ENCODE measurements at regions not wholly inside any gene's neighbourhood (a gene's known extent, or its start where the extent isn't known, plus 50 kb on each side); places are given as distances from the start of the nearest gene placed in this dataset.

GRCh38 chr13:40274103-40274502 lies 392.3 kb downstream of the FOXO1 start:
- H3K4me3 ChIP-seq (ENCODE audit: insufficient read length, low read depth): no peak overlapping the region
- no peaks in the 10 kb centered on the region for H3K27me3 ChIP-seq (ENCODE audit: insufficient read depth, insufficient read length)
- H3K9me3 ChIP-seq (ENCODE audit: insufficient read depth, low read length): no peaks in the 10 kb centered on the region
- TF ChIP-seq SUZ12 (IDR thresholded peaks at IDR 0.05; ENCODE audit: extremely low read depth, insufficient read depth, insufficient read length) (no peak), ZNF274 (IDR thresholded peaks at IDR 0.05; ENCODE audit: low read depth, low read length) (no peak), YY1 (IDR thresholded peaks at IDR 0.05; ENCODE audit: insufficient read depth, insufficient read length) (no peak)
- H3K36me3 ChIP-seq (ENCODE audit: insufficient read depth, insufficient read length, low read length): no peaks in the 10 kb centered on the region
- H3K4me1 ChIP-seq (ENCODE audit: insufficient read depth, insufficient read length): no peaks in the 10 kb centered on the region
- H3K9ac ChIP-seq (ENCODE audit: insufficient read length, low read depth): no peak overlapping the region
- no peak for DNase-seq (ENCODE audit: low read depth, low spot score)

DNA sequence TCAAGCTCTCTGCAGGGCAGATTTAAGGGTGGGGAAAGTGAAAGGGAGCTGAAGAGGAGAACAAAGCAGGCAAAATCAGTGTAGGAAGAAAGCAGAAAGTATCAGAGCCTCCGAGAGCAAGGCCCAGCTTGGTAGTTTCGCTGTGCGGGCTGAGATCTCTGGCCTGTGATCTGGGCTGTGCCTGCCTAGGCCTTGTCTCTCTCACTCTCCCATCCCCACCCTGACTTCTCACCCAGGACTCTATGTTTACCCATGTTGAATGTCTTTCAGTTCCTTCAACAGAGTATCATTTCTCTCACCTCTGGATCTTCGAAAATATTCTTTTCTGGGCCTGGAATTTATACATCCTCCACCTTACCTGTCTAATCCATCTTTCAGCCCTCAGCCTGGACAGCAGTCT lies 391.3 kb downstream of the FOXO1 start:
- no peak for DNase-seq (ENCODE audit: low read depth, low spot score)
- Histone ChIP-seq H3K9me3 (ENCODE audit: insufficient read depth, low read length) (no peaks in the 10 kb centered on the region), H3K4me1 (ENCODE audit: insufficient read depth, insufficient read length) (no peaks in the 10 kb centered on the region), H3K4me3 (ENCODE audit: insufficient read length, low read depth) (no peak overlapping the region), H3K27me3 (ENCODE audit: insufficient read depth, insufficient read length) (no peaks in the 10 kb centered on the region), H3K36me3 (ENCODE audit: insufficient read depth, insufficient read length, low read length) (no peaks in the 10 kb centered on the region), H3K9ac (ENCODE audit: insufficient read length, low read depth) (no peak overlapping the region)
- no peak for TF ChIP-seq YY1 (IDR thresholded peaks at IDR 0.05; ENCODE audit: insufficient read depth, insufficient read length)
- TF ChIP-seq SUZ12 (IDR thresholded peaks at IDR 0.05; ENCODE audit: extremely low read depth, insufficient read depth, insufficient read length): no peak
- TF ChIP-seq ZNF274 (IDR thresholded peaks at IDR 0.05; ENCODE audit: low read depth, low read length): no peak

GRCh38 chr13:40275636-40276035 lies 390.8 kb downstream of the FOXO1 start:
- Histone ChIP-seq H3K27me3 (ENCODE audit: insufficient read depth, insufficient read length) (no peaks in the 10 kb centered on the region), H3K4me3 (ENCODE audit: insufficient read length, low read depth) (no peak overlapping the region), H3K4me1 (ENCODE audit: insufficient read depth, insufficient read length) (no peaks in the 10 kb centered on the region), H3K9me3 (ENCODE audit: insufficient read depth, low read length) (no peaks in the 10 kb centered on the region), H3K36me3 (ENCODE audit: insufficient read depth, insufficient read length, low read length) (no peaks in the 10 kb centered on the region), H3K9ac (ENCODE audit: insufficient read length, low read depth) (no peak overlapping the region)
- TF ChIP-seq YY1 (IDR thresholded peaks at IDR 0.05; ENCODE audit: insufficient read depth, insufficient read length): no peak
- no peak for TF ChIP-seq SUZ12 (IDR thresholded peaks at IDR 0.05; ENCODE audit: extremely low read depth, insufficient read depth, insufficient read length)
- no peak for TF ChIP-seq ZNF274 (IDR thresholded peaks at IDR 0.05; ENCODE audit: low read depth, low read length)
- no peak for DNase-seq (ENCODE audit: low read depth, low spot score)

- no peak overlapping the region for H3K9ac ChIP-seq (ENCODE audit: insufficient read length, low read depth)
- no peaks in the 10 kb centered on the region for H3K9me3 ChIP-seq (ENCODE audit: insufficient read depth, low read length)
- no peaks in the 10 kb centered on the region for H3K36me3 ChIP-seq (ENCODE audit: insufficient read depth, insufficient read length, low read length)
- no peaks in the 10 kb centered on the region for H3K27me3 ChIP-seq (ENCODE audit: insufficient read depth, insufficient read length)
- H3K4me1 ChIP-seq (ENCODE audit: insufficient read depth, insufficient read length): no peaks in the 10 kb centered on the region
- no peak for TF ChIP-seq YY1 (IDR thresholded peaks at IDR 0.05; ENCODE audit: insufficient read depth, insufficient read length)
- TF ChIP-seq ZNF274 (IDR thresholded peaks at IDR 0.05; ENCODE audit: low read depth, low read length): no peak
- TF ChIP-seq SUZ12 (IDR thresholded peaks at IDR 0.05; ENCODE audit: extremely low read depth, insufficient read depth, insufficient read length): no peak
- no peak for DNase-seq (ENCODE audit: low read depth, low spot score)
- H3K4me3 ChIP-seq (ENCODE audit: insufficient read length, low read depth): no peak overlapping the region
Observed at GRCh38 chr13:40283666-40284065, 382.8 kb downstream of the FOXO1 start.

DNA sequence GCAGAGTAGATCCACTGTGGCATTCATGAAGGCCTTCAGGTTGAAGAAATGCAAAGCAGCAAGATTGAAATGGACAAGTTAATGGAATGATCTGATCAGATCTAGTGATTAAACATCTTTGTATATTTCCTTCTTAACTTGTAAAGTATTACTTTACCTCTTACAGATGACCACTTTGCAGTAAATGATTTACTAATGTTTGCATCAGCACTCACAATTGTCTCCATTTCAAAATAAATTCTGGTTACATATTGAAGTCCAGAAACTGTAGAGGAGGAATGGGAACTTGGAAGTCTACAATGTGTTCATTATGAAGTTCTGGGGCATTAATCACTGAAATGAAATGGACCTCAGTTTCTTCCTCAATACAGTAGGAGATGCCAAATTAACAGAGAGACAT lies 380.8 kb downstream of the FOXO1 start:
- TF ChIP-seq ZNF274 (IDR thresholded peaks at IDR 0.05; ENCODE audit: low read depth, low read length) (no peak), SUZ12 (IDR thresholded peaks at IDR 0.05; ENCODE audit: extremely low read depth, insufficient read depth, insufficient read length) (no peak), YY1 (IDR thresholded peaks at IDR 0.05; ENCODE audit: insufficient read depth, insufficient read length) (no peak)
- Histone ChIP-seq H3K36me3 (ENCODE audit: insufficient read depth, insufficient read length, low read length) (no peaks in the 10 kb centered on the region), H3K4me1 (ENCODE audit: insufficient read depth, insufficient read length) (no peaks in the 10 kb centered on the region)

GRCh38 chr13:40287428-40287827 lies 379.0 kb downstream of the FOXO1 start:
- H3K4me1 ChIP-seq (ENCODE audit: insufficient read depth, insufficient read length): no peaks in the 10 kb centered on the region
- no peaks in the 10 kb centered on the region for H3K27me3 ChIP-seq (ENCODE audit: insufficient read depth, insufficient read length)
- no peak overlapping the region for H3K4me3 ChIP-seq (ENCODE audit: insufficient read length, low read depth)
- H3K36me3 ChIP-seq (ENCODE audit: insufficient read depth, insufficient read length, low read length): no peaks in the 10 kb centered on the region
- H3K9me3 ChIP-seq (ENCODE audit: insufficient read depth, low read length): no peaks in the 10 kb centered on the region
- TF ChIP-seq SUZ12 (IDR thresholded peaks at IDR 0.05; ENCODE audit: extremely low read depth, insufficient read depth, insufficient read length) (no peak), YY1 (IDR thresholded peaks at IDR 0.05; ENCODE audit: insufficient read depth, insufficient read length) (no peak), ZNF274 (IDR thresholded peaks at IDR 0.05; ENCODE audit: low read depth, low read length) (no peak)
- H3K9ac ChIP-seq (ENCODE audit: insufficient read length, low read depth): no peak overlapping the region
- no peak for DNase-seq (ENCODE audit: low read depth, low spot score)

More for the DNA sequence above, 380.8 kb downstream of the FOXO1 start:
- DNase-seq (ENCODE audit: low read depth, low spot score): no peak
- no peak overlapping the region for H3K9ac ChIP-seq (ENCODE audit: insufficient read length, low read depth)
- no peak overlapping the region for H3K4me3 ChIP-seq (ENCODE audit: insufficient read length, low read depth)
- H3K27me3 ChIP-seq (ENCODE audit: insufficient read depth, insufficient read length): no peaks in the 10 kb centered on the region
- H3K9me3 ChIP-seq (ENCODE audit: insufficient read depth, low read length): no peaks in the 10 kb centered on the region

GRCh38 chr13:40288259-40288658 lies 378.2 kb downstream of the FOXO1 start:
- no peaks in the 10 kb centered on the region for H3K27me3 ChIP-seq (ENCODE audit: insufficient read depth, insufficient read length)
- DNase-seq (ENCODE audit: low read depth, low spot score): no peak
- no peak overlapping the region for H3K4me3 ChIP-seq (ENCODE audit: insufficient read length, low read depth)
- TF ChIP-seq YY1 (IDR thresholded peaks at IDR 0.05; ENCODE audit: insufficient read depth, insufficient read length) (no peak), SUZ12 (IDR thresholded peaks at IDR 0.05; ENCODE audit: extremely low read depth, insufficient read depth, insufficient read length) (no peak), ZNF274 (IDR thresholded peaks at IDR 0.05; ENCODE audit: low read depth, low read length) (no peak)
- no peaks in the 10 kb centered on the region for H3K36me3 ChIP-seq (ENCODE audit: insufficient read depth, insufficient read length, low read length)
- H3K9me3 ChIP-seq (ENCODE audit: insufficient read depth, low read length): no peaks in the 10 kb centered on the region
- H3K4me1 ChIP-seq (ENCODE audit: insufficient read depth, insufficient read length): no peaks in the 10 kb centered on the region
- no peak overlapping the region for H3K9ac ChIP-seq (ENCODE audit: insufficient read length, low read depth)
